ENCODE measurements at regions not wholly inside any gene's neighbourhood (a gene's known extent, or its start where the extent isn't known, plus 50 kb on each side); places are given as distances from the start of the nearest gene placed in this dataset.

DNA sequence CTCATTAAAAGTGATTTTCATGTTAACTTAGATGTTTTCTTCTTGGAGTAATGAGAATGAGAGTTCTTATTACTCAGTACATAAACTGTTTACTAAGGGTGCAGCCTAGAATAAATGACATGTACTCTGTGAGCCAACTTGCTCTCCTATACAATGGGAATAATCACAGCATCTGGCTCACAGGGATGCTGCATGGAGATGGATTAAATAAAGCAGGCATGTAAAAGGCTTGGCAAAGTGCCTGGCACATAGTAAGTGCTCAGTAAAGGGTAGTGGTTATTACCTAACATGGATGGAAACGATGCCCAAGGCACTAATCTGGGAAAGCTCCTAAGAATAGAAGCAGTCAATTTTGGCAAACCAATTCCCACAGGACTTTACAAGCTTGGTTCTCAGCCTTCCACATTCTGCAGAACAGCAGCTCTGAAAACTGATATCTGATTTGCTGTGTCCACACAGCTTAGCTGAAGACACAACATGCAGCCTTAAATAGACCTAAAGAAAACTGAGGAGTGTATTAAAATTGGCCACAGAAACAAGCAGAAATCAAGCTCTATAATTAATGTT is 176.1 kb downstream of the ABCC12 start:
- Histone ChIP-seq H3K27me3 (no peaks in the 10 kb centered on the region), H3K79me2 (ENCODE audit: low read depth) (no peaks in the 10 kb centered on the region), H3F3A (ENCODE audit: low read depth) (peaks cover 20% of the 10 kb centered on the region), H2AFZ (replicated peaks) (no peak overlapping the region), H3K4me1 (peaks cover 35% of the 10 kb centered on the region), H3K9ac (no peak overlapping the region), H3K36me3 (no peaks in the 10 kb centered on the region), H3K27ac (no peak overlapping the region), H3K9me3 (ENCODE audit: low read depth) (no peaks in the 10 kb centered on the region), H3K4me3 (no peak overlapping the region), H4K20me1 (ENCODE audit: low read depth) (no peaks in the 10 kb centered on the region), H3K4me2 (no peak overlapping the region)
- DNase-seq (ENCODE audit: low spot score) = no peak
- Mint-ChIP-seq H3K36me3 (no peaks in the 10 kb centered on the region), H3K27ac (no peak overlapping the region), H3K4me1 (peaks cover 31% of the 10 kb centered on the region), H3K4me3 (no peak overlapping the region), H3K27me3 (ENCODE audit: insufficient read depth, low read depth) (peaks cover 2% of the 10 kb centered on the region), H3K9me3 (no peaks in the 10 kb centered on the region)
- TF ChIP-seq EZH2 (IDR thresholded peaks at IDR 0.05) (no peak), EZH2phosphoT487 (IDR thresholded peaks at IDR 0.05) (no peak)
- TF ChIP-seq, protein P1, sequence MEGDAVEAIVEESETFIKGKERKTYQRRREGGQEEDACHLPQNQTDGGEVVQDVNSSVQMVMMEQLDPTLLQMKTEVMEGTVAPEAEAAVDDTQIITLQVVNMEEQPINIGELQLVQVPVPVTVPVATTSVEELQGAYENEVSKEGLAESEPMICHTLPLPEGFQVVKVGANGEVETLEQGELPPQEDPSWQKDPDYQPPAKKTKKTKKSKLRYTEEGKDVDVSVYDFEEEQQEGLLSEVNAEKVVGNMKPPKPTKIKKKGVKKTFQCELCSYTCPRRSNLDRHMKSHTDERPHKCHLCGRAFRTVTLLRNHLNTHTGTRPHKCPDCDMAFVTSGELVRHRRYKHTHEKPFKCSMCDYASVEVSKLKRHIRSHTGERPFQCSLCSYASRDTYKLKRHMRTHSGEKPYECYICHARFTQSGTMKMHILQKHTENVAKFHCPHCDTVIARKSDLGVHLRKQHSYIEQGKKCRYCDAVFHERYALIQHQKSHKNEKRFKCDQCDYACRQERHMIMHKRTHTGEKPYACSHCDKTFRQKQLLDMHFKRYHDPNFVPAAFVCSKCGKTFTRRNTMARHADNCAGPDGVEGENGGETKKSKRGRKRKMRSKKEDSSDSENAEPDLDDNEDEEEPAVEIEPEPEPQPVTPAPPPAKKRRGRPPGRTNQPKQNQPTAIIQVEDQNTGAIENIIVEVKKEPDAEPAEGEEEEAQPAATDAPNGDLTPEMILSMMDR (IDR thresholded peaks at IDR 0.05) = no peak

DNA sequence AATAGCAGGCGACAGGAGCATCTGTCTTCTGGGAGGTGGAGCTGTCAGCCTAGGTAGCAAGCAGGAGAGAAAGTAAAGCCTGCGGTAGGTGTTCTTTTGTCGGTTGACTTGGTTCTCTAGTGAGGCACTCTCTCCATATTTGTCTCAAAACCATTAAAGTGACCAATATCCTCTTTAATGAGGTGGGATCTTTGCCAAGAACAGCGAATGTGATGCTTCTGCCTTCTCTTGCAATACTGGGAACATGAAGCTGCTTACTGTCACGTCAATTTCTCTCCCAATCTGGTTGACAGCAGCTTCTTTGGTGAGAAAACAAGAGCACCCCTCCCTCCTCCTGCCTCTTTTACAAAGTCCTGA is 176.7 kb downstream of the ABCC12 start:
- H3K4me1 Mint-ChIP-seq = peaks cover 28% of the 10 kb centered on the region
- H3K79me2 ChIP-seq (ENCODE audit: low read depth) = no peaks in the 10 kb centered on the region

GRCh38 chr16:47978491-47979163 is 177.2 kb downstream of the ABCC12 start:
- no peak overlapping the region for H3K27ac Mint-ChIP-seq
- no peaks in the 10 kb centered on the region for H4K20me1 ChIP-seq (ENCODE audit: low read depth)
- no peaks in the 10 kb centered on the region for H3K79me2 ChIP-seq (ENCODE audit: low read depth)
- peak; percentile 27 for DNase-seq (ENCODE audit: low spot score)
- peak overlapping the region; percentile 53 for H2AFZ ChIP-seq (replicated peaks)
- no peak overlapping the region for H3K4me3 Mint-ChIP-seq
- H3K9ac ChIP-seq = no peak overlapping the region
- peaks cover 2% of the 10 kb centered on the region for H3K27me3 Mint-ChIP-seq (ENCODE audit: insufficient read depth, low read depth)
- H3K36me3 ChIP-seq = no peaks in the 10 kb centered on the region
- no peaks in the 10 kb centered on the region for H3K9me3 ChIP-seq (ENCODE audit: low read depth)
- H3K4me2 ChIP-seq = peak overlapping the region; percentile 57
- H3K4me1 ChIP-seq = peaks cover 35% of the 10 kb centered on the region
- H3K27me3 ChIP-seq = no peaks in the 10 kb centered on the region
- no peak for TF ChIP-seq EZH2 (IDR thresholded peaks at IDR 0.05)
- TF ChIP-seq, protein P1 (IDR thresholded peaks at IDR 0.05) = no peak
- no peak for TF ChIP-seq EZH2phosphoT487 (IDR thresholded peaks at IDR 0.05)
- peak overlapping the region; percentile 31 for H3K27ac ChIP-seq
- H3F3A ChIP-seq (ENCODE audit: low read depth) = peaks cover 20% of the 10 kb centered on the region
- H3K4me1 Mint-ChIP-seq = peaks cover 28% of the 10 kb centered on the region
- peak overlapping the region; percentile 13 for H3K4me3 ChIP-seq
- H3K9me3 Mint-ChIP-seq = no peaks in the 10 kb centered on the region
- H3K36me3 Mint-ChIP-seq = no peaks in the 10 kb centered on the region

More for the DNA sequence above, 176.7 kb downstream of the ABCC12 start:
- no peak overlapping the region for H3K27ac ChIP-seq
- H2AFZ ChIP-seq (replicated peaks) = no peak overlapping the region
- TF ChIP-seq, protein P1 (IDR thresholded peaks at IDR 0.05) = no peak
- TF ChIP-seq EZH2 (IDR thresholded peaks at IDR 0.05) (no peak), EZH2phosphoT487 (IDR thresholded peaks at IDR 0.05) (no peak)
- no peak overlapping the region for H3K4me3 ChIP-seq
- Mint-ChIP-seq H3K9me3 (no peaks in the 10 kb centered on the region), H3K4me3 (no peak overlapping the region), H3K27ac (no peak overlapping the region), H3K27me3 (ENCODE audit: insufficient read depth, low read depth) (peaks cover 2% of the 10 kb centered on the region), H3K36me3 (no peaks in the 10 kb centered on the region)
- H3F3A ChIP-seq (ENCODE audit: low read depth) = peaks cover 20% of the 10 kb centered on the region
- H3K4me1 ChIP-seq = peaks cover 35% of the 10 kb centered on the region
- no peaks in the 10 kb centered on the region for H3K27me3 ChIP-seq
- no peaks in the 10 kb centered on the region for H3K36me3 ChIP-seq
- no peaks in the 10 kb centered on the region for H4K20me1 ChIP-seq (ENCODE audit: low read depth)
- no peak for DNase-seq (ENCODE audit: low spot score)
- no peak overlapping the region for H3K9ac ChIP-seq
- H3K4me2 ChIP-seq = peak overlapping the region; percentile 57
- H3K9me3 ChIP-seq (ENCODE audit: low read depth) = no peaks in the 10 kb centered on the region
